ENCODE measurements at regions not wholly inside any gene's neighbourhood (a gene's known extent, or its start where the extent isn't known, plus 50 kb on each side); places are given as distances from the start of the nearest gene placed in this dataset.
"Not testable (repeated sequence)": the region's sequence is repeated elsewhere in the genome, so short reads cannot be mapped to it uniquely, and the experiment has no call there.

- H3K27me3 ChIP-seq (ENCODE audit: control insufficient read depth, insufficient read depth, low read length): no peaks in the 10 kb centered on the region
- no peak overlapping the region for H3K4me3 ChIP-seq (ENCODE audit: low read depth, low read length)
- H3K9ac ChIP-seq (ENCODE audit: low read depth, low read length): no peak overlapping the region
- no peaks in the 10 kb centered on the region for H3K4me1 ChIP-seq (ENCODE audit: control insufficient read depth, insufficient read depth, low read length)
- H3K9me3 ChIP-seq (ENCODE audit: control insufficient read depth, insufficient read depth, low read length): no peaks in the 10 kb centered on the region
- no peaks in the 10 kb centered on the region for H3K36me3 ChIP-seq (ENCODE audit: control insufficient read depth, insufficient read depth, low read length)
Observed at GRCh38 chrX:25737540-25737939, 400.6 kb upstream of the MAGEB18 start.

GRCh38 chrX:25742334-25742733 lies 395.8 kb upstream of the MAGEB18 start:
- H3K4me1 ChIP-seq (ENCODE audit: control insufficient read depth, insufficient read depth, low read length): no peaks in the 10 kb centered on the region
- no peaks in the 10 kb centered on the region for H3K36me3 ChIP-seq (ENCODE audit: control insufficient read depth, insufficient read depth, low read length)
- no peak overlapping the region for H3K4me3 ChIP-seq (ENCODE audit: low read depth, low read length)
- no peaks in the 10 kb centered on the region for H3K27me3 ChIP-seq (ENCODE audit: control insufficient read depth, insufficient read depth, low read length)
- H3K9me3 ChIP-seq (ENCODE audit: control insufficient read depth, insufficient read depth, low read length): no peaks in the 10 kb centered on the region
- no peak overlapping the region for H3K9ac ChIP-seq (ENCODE audit: low read depth, low read length)

- Histone ChIP-seq H3K4me1 (ENCODE audit: control insufficient read depth, insufficient read depth, low read length) (no peaks in the 10 kb centered on the region), H3K27me3 (ENCODE audit: control insufficient read depth, insufficient read depth, low read length) (no peaks in the 10 kb centered on the region), H3K9me3 (ENCODE audit: control insufficient read depth, insufficient read depth, low read length) (no peaks in the 10 kb centered on the region), H3K36me3 (ENCODE audit: control insufficient read depth, insufficient read depth, low read length) (no peaks in the 10 kb centered on the region), H3K4me3 (ENCODE audit: low read depth, low read length) (no peak overlapping the region), H3K9ac (ENCODE audit: low read depth, low read length) (no peak overlapping the region)
Observed at GRCh38 chrX:25754399-25754798, 383.7 kb upstream of the MAGEB18 start.

- H3K4me3 ChIP-seq (ENCODE audit: low read depth, low read length): no peak overlapping the region
- no peaks in the 10 kb centered on the region for H3K4me1 ChIP-seq (ENCODE audit: control insufficient read depth, insufficient read depth, low read length)
- H3K36me3 ChIP-seq (ENCODE audit: control insufficient read depth, insufficient read depth, low read length): no peaks in the 10 kb centered on the region
- H3K9me3 ChIP-seq (ENCODE audit: control insufficient read depth, insufficient read depth, low read length): no peaks in the 10 kb centered on the region
- H3K27me3 ChIP-seq (ENCODE audit: control insufficient read depth, insufficient read depth, low read length): no peaks in the 10 kb centered on the region
- H3K9ac ChIP-seq (ENCODE audit: low read depth, low read length): no peak overlapping the region
Observed at GRCh38 chrX:25755194-25755593, 382.9 kb upstream of the MAGEB18 start.

GRCh38 chrX:25762656-25763055 lies 375.5 kb upstream of the MAGEB18 start:
- Histone ChIP-seq H3K27me3 (ENCODE audit: control insufficient read depth, insufficient read depth, low read length) (no peaks in the 10 kb centered on the region), H3K9ac (ENCODE audit: low read depth, low read length) (no peak overlapping the region), H3K9me3 (ENCODE audit: control insufficient read depth, insufficient read depth, low read length) (peaks cover 9% of the 10 kb centered on the region), H3K36me3 (ENCODE audit: control insufficient read depth, insufficient read depth, low read length) (no peaks in the 10 kb centered on the region), H3K4me3 (ENCODE audit: low read depth, low read length) (no peak overlapping the region), H3K4me1 (ENCODE audit: control insufficient read depth, insufficient read depth, low read length) (no peaks in the 10 kb centered on the region)

GRCh38 chrX:25771853-25772252 lies 366.3 kb upstream of the MAGEB18 start:
- not testable (repeated sequence) for H3K4me1 ChIP-seq (ENCODE audit: control insufficient read depth, insufficient read depth, low read length); H3K9me3 ChIP-seq (ENCODE audit: control insufficient read depth, insufficient read depth, low read length); H3K36me3 ChIP-seq (ENCODE audit: control insufficient read depth, insufficient read depth, low read length); H3K27me3 ChIP-seq (ENCODE audit: control insufficient read depth, insufficient read depth, low read length); H3K4me3 ChIP-seq (ENCODE audit: low read depth, low read length); H3K9ac ChIP-seq (ENCODE audit: low read depth, low read length)

- not testable (repeated sequence) for H3K27me3 ChIP-seq (ENCODE audit: control insufficient read depth, insufficient read depth, low read length); H3K4me3 ChIP-seq (ENCODE audit: low read depth, low read length); H3K36me3 ChIP-seq (ENCODE audit: control insufficient read depth, insufficient read depth, low read length); H3K9me3 ChIP-seq (ENCODE audit: control insufficient read depth, insufficient read depth, low read length); H3K9ac ChIP-seq (ENCODE audit: low read depth, low read length); H3K4me1 ChIP-seq (ENCODE audit: control insufficient read depth, insufficient read depth, low read length)
Observed at GRCh38 chrX:25797796-25798195, 340.3 kb upstream of the MAGEB18 start.

GRCh38 chrX:25805744-25806143 lies 332.4 kb upstream of the MAGEB18 start:
- H3K9me3 ChIP-seq (ENCODE audit: control insufficient read depth, insufficient read depth, low read length): no peaks in the 10 kb centered on the region
- H3K4me1 ChIP-seq (ENCODE audit: control insufficient read depth, insufficient read depth, low read length): no peaks in the 10 kb centered on the region
- no peaks in the 10 kb centered on the region for H3K27me3 ChIP-seq (ENCODE audit: control insufficient read depth, insufficient read depth, low read length)
- H3K4me3 ChIP-seq (ENCODE audit: low read depth, low read length): no peak overlapping the region
- no peaks in the 10 kb centered on the region for H3K36me3 ChIP-seq (ENCODE audit: control insufficient read depth, insufficient read depth, low read length)
- no peak overlapping the region for H3K9ac ChIP-seq (ENCODE audit: low read depth, low read length)

- Histone ChIP-seq H3K9me3 (ENCODE audit: control insufficient read depth, insufficient read depth, low read length) (no peaks in the 10 kb centered on the region), H3K4me1 (ENCODE audit: control insufficient read depth, insufficient read depth, low read length) (no peaks in the 10 kb centered on the region), H3K9ac (ENCODE audit: low read depth, low read length) (no peak overlapping the region), H3K27me3 (ENCODE audit: control insufficient read depth, insufficient read depth, low read length) (no peaks in the 10 kb centered on the region), H3K36me3 (ENCODE audit: control insufficient read depth, insufficient read depth, low read length) (no peaks in the 10 kb centered on the region), H3K4me3 (ENCODE audit: low read depth, low read length) (no peak overlapping the region)
Observed at GRCh38 chrX:25807022-25807421, 331.1 kb upstream of the MAGEB18 start.

- Histone ChIP-seq H3K4me3 (ENCODE audit: low read depth, low read length) (no peak overlapping the region), H3K9me3 (ENCODE audit: control insufficient read depth, insufficient read depth, low read length) (no peaks in the 10 kb centered on the region), H3K27me3 (ENCODE audit: control insufficient read depth, insufficient read depth, low read length) (no peaks in the 10 kb centered on the region), H3K9ac (ENCODE audit: low read depth, low read length) (no peak overlapping the region), H3K4me1 (ENCODE audit: control insufficient read depth, insufficient read depth, low read length) (no peaks in the 10 kb centered on the region), H3K36me3 (ENCODE audit: control insufficient read depth, insufficient read depth, low read length) (no peaks in the 10 kb centered on the region)
Observed at GRCh38 chrX:25810202-25810601, 327.9 kb upstream of the MAGEB18 start.

- Histone ChIP-seq H3K9me3 (ENCODE audit: control insufficient read depth, insufficient read depth, low read length) (no peaks in the 10 kb centered on the region), H3K9ac (ENCODE audit: low read depth, low read length) (no peak overlapping the region), H3K4me1 (ENCODE audit: control insufficient read depth, insufficient read depth, low read length) (no peaks in the 10 kb centered on the region), H3K36me3 (ENCODE audit: control insufficient read depth, insufficient read depth, low read length) (no peaks in the 10 kb centered on the region), H3K27me3 (ENCODE audit: control insufficient read depth, insufficient read depth, low read length) (no peaks in the 10 kb centered on the region), H3K4me3 (ENCODE audit: low read depth, low read length) (no peak overlapping the region)
Observed at GRCh38 chrX:25819879-25820278, 318.3 kb upstream of the MAGEB18 start.

- H3K9me3 ChIP-seq (ENCODE audit: control insufficient read depth, insufficient read depth, low read length): no peaks in the 10 kb centered on the region
- H3K4me1 ChIP-seq (ENCODE audit: control insufficient read depth, insufficient read depth, low read length): no peaks in the 10 kb centered on the region
- H3K27me3 ChIP-seq (ENCODE audit: control insufficient read depth, insufficient read depth, low read length): no peaks in the 10 kb centered on the region
- no peaks in the 10 kb centered on the region for H3K36me3 ChIP-seq (ENCODE audit: control insufficient read depth, insufficient read depth, low read length)
- H3K9ac ChIP-seq (ENCODE audit: low read depth, low read length): no peak overlapping the region
- H3K4me3 ChIP-seq (ENCODE audit: low read depth, low read length): no peak overlapping the region
Observed at GRCh38 chrX:25851141-25851540, 287.0 kb upstream of the MAGEB18 start.

- Histone ChIP-seq H3K9me3 (ENCODE audit: control insufficient read depth, insufficient read depth, low read length) (no peaks in the 10 kb centered on the region), H3K9ac (ENCODE audit: low read depth, low read length) (no peak overlapping the region), H3K4me3 (ENCODE audit: low read depth, low read length) (no peak overlapping the region), H3K4me1 (ENCODE audit: control insufficient read depth, insufficient read depth, low read length) (no peaks in the 10 kb centered on the region), H3K36me3 (ENCODE audit: control insufficient read depth, insufficient read depth, low read length) (no peaks in the 10 kb centered on the region), H3K27me3 (ENCODE audit: control insufficient read depth, insufficient read depth, low read length) (no peaks in the 10 kb centered on the region)
Observed at GRCh38 chrX:25853002-25853479, 285.1 kb upstream of the MAGEB18 start.
